H9 (cell line): ENCODE measurements at regions not wholly inside any gene's neighbourhood (a gene's known extent, or its start where the extent isn't known, plus 50 kb on each side); places are given as distances from the start of the nearest gene placed in this dataset.

Source experiments
- DNase-seq: peaks from one replicate; pipeline ENCODE4 v3.0.0-alpha.2; 2017
- H2AFZ ChIP-seq: one replicate; pipeline ENCODE4 v1.6.1; 2013; ENCODE audit warnings: mild to moderate bottlenecking, low read length, control low read depth, moderate library complexity
- H2AK5ac ChIP-seq: 2 replicates; pipeline ENCODE4 v1.6.1; 2013; ENCODE audit warnings: low read length, control low read depth, mixed read lengths; ENCODE audit not compliant: insufficient read length
- H2BK120ac ChIP-seq: one replicate; pipeline ENCODE4 v1.6.1; 2013; ENCODE audit warnings: low read depth, mild to moderate bottlenecking, low read length, control low read depth, inconsistent platforms; ENCODE audit not compliant: poor library complexity, severe bottlenecking
- H2BK12ac ChIP-seq: 2 replicates; pipeline ENCODE4 v1.6.1; 2013; ENCODE audit warnings: low read length, control low read depth, mixed read lengths, low read depth; ENCODE audit not compliant: insufficient read length
- H2BK15ac ChIP-seq: 2 replicates; pipeline ENCODE4 v1.6.1; 2013; ENCODE audit warnings: low read depth, low read length, control low read depth
- H2BK20ac ChIP-seq: one replicate; pipeline ENCODE4 v1.6.1; 2013; ENCODE audit warnings: low read depth, mild to moderate bottlenecking, low read length, control low read depth, inconsistent platforms; ENCODE audit not compliant: poor library complexity, severe bottlenecking
- H2BK5ac ChIP-seq: 2 replicates; pipeline ENCODE4 v1.6.1; 2013; ENCODE audit warnings: low read length, control low read depth, mixed read lengths; ENCODE audit not compliant: insufficient read length
- H3K14ac ChIP-seq: 2 replicates; pipeline ENCODE4 v1.6.1; 2013; ENCODE audit warnings: low read length, control low read depth; ENCODE audit not compliant: insufficient read depth
- H3K18ac ChIP-seq: 2 replicates; pipeline ENCODE4 v1.6.1; 2013; ENCODE audit warnings: low read depth, mild to moderate bottlenecking, mixed read lengths, low read length, control low read depth; ENCODE audit not compliant: insufficient read length
- H3K23ac ChIP-seq: 2 replicates; pipeline ENCODE4 v1.6.1; 2013; ENCODE audit warnings: low read length, control low read depth, mixed read lengths, low read depth; ENCODE audit not compliant: insufficient read length
- H3K23me2 ChIP-seq: 2 replicates; pipeline ENCODE4 v1.6.1; 2013; ENCODE audit warnings: low read depth, mild to moderate bottlenecking, mixed read lengths, low read length, control low read depth; ENCODE audit not compliant: insufficient read length, poor library complexity, severe bottlenecking
- H3K27ac ChIP-seq: 2 replicates; pipeline ENCODE4 v1.5.1; 2013; ENCODE audit warnings: low read length, control low read depth, mixed read lengths, low read depth; ENCODE audit not compliant: insufficient read length
- H3K27me3 ChIP-seq: 2 replicates; pipeline ENCODE4 v1.6.1; 2013; ENCODE audit warnings: low read length, control low read depth, inconsistent platforms; ENCODE audit not compliant: insufficient read depth
- H3K4ac ChIP-seq: 2 replicates; pipeline ENCODE4 v1.6.1; 2013; ENCODE audit warnings: low read depth, mild to moderate bottlenecking, control low read depth, inconsistent platforms, low read length, moderate library complexity
- H3K4me1 ChIP-seq: 2 replicates; pipeline ENCODE4 v1.6.1; 2013; ENCODE audit warnings: low read length, control low read depth, inconsistent platforms; ENCODE audit not compliant: insufficient read depth
- H3K4me2 ChIP-seq: 2 replicates; pipeline ENCODE4 v1.6.1; 2013; ENCODE audit warnings: low read length, control low read depth, mixed read lengths; ENCODE audit not compliant: insufficient read length, insufficient read depth
- H3K56ac ChIP-seq: 2 replicates; pipeline ENCODE4 v1.6.1; 2013; ENCODE audit warnings: low read depth, mild to moderate bottlenecking, mixed read lengths, low read length, control low read depth; ENCODE audit not compliant: insufficient read length
- H3K79me1 ChIP-seq: 2 replicates; pipeline ENCODE4 v1.6.1; 2013; ENCODE audit warnings: low read depth, mild to moderate bottlenecking, moderate library complexity, low read length, control low read depth, inconsistent platforms; ENCODE audit not compliant: insufficient read depth, poor library complexity, severe bottlenecking
- H3K79me2 ChIP-seq: 2 replicates; pipeline ENCODE4 v1.6.1; 2013; ENCODE audit warnings: low read length, control low read depth, inconsistent platforms; ENCODE audit not compliant: insufficient read depth
- H3K9ac ChIP-seq: 2 replicates; pipeline ENCODE4 v1.6.1; 2013; ENCODE audit warnings: low read length, control low read depth, mixed read lengths; ENCODE audit not compliant: insufficient read length; ENCODE audit errors: extremely low read depth
- H3K9me3 ChIP-seq: one replicate; pipeline ENCODE4 v1.6.1; 2013; ENCODE audit warnings: low read depth, low read length, inconsistent platforms; ENCODE audit not compliant: control insufficient read depth
- H3T11ph ChIP-seq: one replicate; pipeline ENCODE4 v1.6.1; 2013; ENCODE audit warnings: mild to moderate bottlenecking, low read length, control low read depth, inconsistent platforms
- H4K20me1 ChIP-seq: one replicate; pipeline ENCODE4 v1.6.1; 2013; ENCODE audit not compliant: control insufficient read depth, insufficient read length, insufficient read depth
- H4K5ac ChIP-seq: 2 replicates; pipeline ENCODE4 v1.6.1; 2013; ENCODE audit warnings: low read depth, mild to moderate bottlenecking, mixed read lengths, low read length, control low read depth; ENCODE audit not compliant: insufficient read length
- H4K8ac ChIP-seq: replicated peaks from 2 replicates; pipeline ENCODE4 v1.6.1; 2013; ENCODE audit warnings: low read length, control low read depth, mixed read lengths, low read depth; ENCODE audit not compliant: insufficient read length
- H4K91ac ChIP-seq: 2 replicates; pipeline ENCODE4 v1.6.1; 2013; ENCODE audit warnings: low read depth, mild to moderate bottlenecking, moderate library complexity, mixed read lengths, low read length, control low read depth; ENCODE audit not compliant: insufficient read length
- H3K27ac Mint-ChIP-seq, 3 experiments: 2 replicates in 2 of 3; 3 replicates in 1 of 3; pipeline ENCODE4 v1.8.0; 2020 to 2021; ENCODE audit warnings: mixed read lengths in 3 of 3, mild to moderate bottlenecking in 1 of 3, moderate library complexity in 1 of 3
- H3K27me3 Mint-ChIP-seq: 2 replicates; pipeline ENCODE4 v1.8.0; 2021; ENCODE audit warnings: low read depth, mild to moderate bottlenecking, moderate library complexity, mixed read lengths
- H3K36me3 Mint-ChIP-seq, 3 experiments: 2 replicates in 2 of 3; 3 replicates in 1 of 3; pipeline ENCODE4 v1.8.0; 2020 to 2021; ENCODE audit warnings: low read depth in 3 of 3, mixed read lengths in 3 of 3; ENCODE audit not compliant: insufficient read depth in 1 of 3
- H3K4me1 Mint-ChIP-seq, 2 experiments: 2 replicates each; pipeline ENCODE4 v1.8.0; 2020; ENCODE audit warnings: mixed read lengths in 2 of 2
- H3K4me3 Mint-ChIP-seq, 2 experiments: 2 replicates in 1 of 2; 3 replicates in 1 of 2; pipeline ENCODE4 v1.8.0; 2020 to 2021; ENCODE audit warnings: mild to moderate bottlenecking in 2 of 2, mixed read lengths in 2 of 2, moderate library complexity in 1 of 2
- H3K9me3 Mint-ChIP-seq, 2 experiments: 2 replicates in 1 of 2; 3 replicates in 1 of 2; pipeline ENCODE4 v1.8.0; 2020; ENCODE audit warnings: mild to moderate bottlenecking in 2 of 2, mixed read lengths in 2 of 2, moderate library complexity in 1 of 2
- WGBS: extraction: QIAGEN DNeasy Blood & Tissue Kit; methylation state at CpG from one replicate; pipeline ENCODE4 v1.1.7; 2013; ENCODE audit warnings: missing lambda C conversion rate, low lambda C conversion rate, mixed read lengths; ENCODE audit not compliant: insufficient read length; ENCODE audit errors: extremely low coverage; 5-methylcytosine and 5-hydroxymethylcytosine counted together
- TF ChIP-seq, protein P1 (sequence below): fragments of 200-600 bp; sonication (generic); conservative IDR thresholded peaks from 3 replicates; pipeline ENCODE4 v1.8.0; 2021; ENCODE audit warnings: antibody characterized with exemption, mild to moderate bottlenecking

GRCh38 chr1:96544051-96544830, 177.3 kb upstream of the PTBP2 start:
- no peaks in the 10 kb centered on the region; a peak in 1 of 5 replicates for H3K9me3 Mint-ChIP-seq
- H3K4me3 Mint-ChIP-seq: no peak overlapping the region
- no peaks in the 10 kb centered on the region for H3K27me3 Mint-ChIP-seq
- H4K5ac ChIP-seq: no peak overlapping the region
- no peak overlapping the region for H3K14ac ChIP-seq
- H3T11ph ChIP-seq: peak overlapping the region; percentile 17
- no peaks in the 10 kb centered on the region for H4K20me1 ChIP-seq
- no peaks in the 10 kb centered on the region for H3K9me3 ChIP-seq
- no peak overlapping the region for H2BK5ac ChIP-seq
- peak overlapping the region; percentile 98 for H3K23ac ChIP-seq
- no peak overlapping the region for H2BK15ac ChIP-seq
- no peak for DNase-seq
- H3K79me1 ChIP-seq: no peaks in the 10 kb centered on the region
- no peak overlapping the region for H4K91ac ChIP-seq
- H2BK120ac ChIP-seq: no peak overlapping the region
- H3K36me3 Mint-ChIP-seq: no peaks in the 10 kb centered on the region; a peak in 1 of 7 replicates
- H3K56ac ChIP-seq: no peak overlapping the region
- peaks cover 35 to 47% of the 10 kb centered on the region in 2 experiments for H3K4me1 Mint-ChIP-seq
- no peak overlapping the region for H3K9ac ChIP-seq
- no peaks in the 10 kb centered on the region for H3K27me3 ChIP-seq
- TF ChIP-seq, protein P1, sequence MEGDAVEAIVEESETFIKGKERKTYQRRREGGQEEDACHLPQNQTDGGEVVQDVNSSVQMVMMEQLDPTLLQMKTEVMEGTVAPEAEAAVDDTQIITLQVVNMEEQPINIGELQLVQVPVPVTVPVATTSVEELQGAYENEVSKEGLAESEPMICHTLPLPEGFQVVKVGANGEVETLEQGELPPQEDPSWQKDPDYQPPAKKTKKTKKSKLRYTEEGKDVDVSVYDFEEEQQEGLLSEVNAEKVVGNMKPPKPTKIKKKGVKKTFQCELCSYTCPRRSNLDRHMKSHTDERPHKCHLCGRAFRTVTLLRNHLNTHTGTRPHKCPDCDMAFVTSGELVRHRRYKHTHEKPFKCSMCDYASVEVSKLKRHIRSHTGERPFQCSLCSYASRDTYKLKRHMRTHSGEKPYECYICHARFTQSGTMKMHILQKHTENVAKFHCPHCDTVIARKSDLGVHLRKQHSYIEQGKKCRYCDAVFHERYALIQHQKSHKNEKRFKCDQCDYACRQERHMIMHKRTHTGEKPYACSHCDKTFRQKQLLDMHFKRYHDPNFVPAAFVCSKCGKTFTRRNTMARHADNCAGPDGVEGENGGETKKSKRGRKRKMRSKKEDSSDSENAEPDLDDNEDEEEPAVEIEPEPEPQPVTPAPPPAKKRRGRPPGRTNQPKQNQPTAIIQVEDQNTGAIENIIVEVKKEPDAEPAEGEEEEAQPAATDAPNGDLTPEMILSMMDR: no peak
- no peaks in the 10 kb centered on the region for H3K79me2 ChIP-seq
- H3K27ac Mint-ChIP-seq: peak overlapping the region; percentile 1 to 89 (median 80); a peak in 6 of 7 replicates
- H3K18ac ChIP-seq: no peak overlapping the region
- no CpG with 5 or more reads among the region's 6 CpGs for WGBS
- no peak overlapping the region for H2BK20ac ChIP-seq
- no peak overlapping the region for H4K8ac ChIP-seq
- no peak overlapping the region for H3K4ac ChIP-seq
- peak overlapping the region; percentile 62 for H2AFZ ChIP-seq
- no peaks in the 10 kb centered on the region for H3K23me2 ChIP-seq
- H2AK5ac ChIP-seq: no peak overlapping the region
- peak overlapping the region; percentile 42 for H3K4me2 ChIP-seq
- H3K4me1 ChIP-seq: peaks cover 11% of the 10 kb centered on the region; the same call in 1 of the 2 replicates
- H2BK12ac ChIP-seq: no peak overlapping the region
- peak overlapping the region; percentile 63 for H3K27ac ChIP-seq
